ENCODE measurements at regions not wholly inside any gene's neighbourhood (a gene's known extent, or its start where the extent isn't known, plus 50 kb on each side); places are given as distances from the start of the nearest gene placed in this dataset.

DNA sequence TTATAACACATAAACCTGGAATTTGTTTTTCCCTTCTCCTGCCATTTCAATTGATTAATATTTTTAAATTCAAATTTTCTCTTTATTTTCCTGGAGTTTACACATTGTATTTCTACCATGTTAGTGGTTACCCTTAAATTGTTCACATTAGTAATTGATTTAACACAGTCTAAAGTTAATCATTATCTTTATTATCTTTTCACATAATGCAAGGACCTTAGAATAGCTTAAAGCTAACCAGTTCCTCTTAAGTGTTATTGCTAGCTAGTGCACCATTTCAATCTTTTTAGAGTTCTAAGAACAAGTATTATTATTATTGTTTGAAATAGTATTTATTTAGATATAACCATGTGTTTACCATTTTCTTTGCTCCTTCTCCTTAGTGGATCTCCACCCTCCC, 251.2 kb upstream of the FBXL7 start:
- TF ChIP-seq, protein P1, sequence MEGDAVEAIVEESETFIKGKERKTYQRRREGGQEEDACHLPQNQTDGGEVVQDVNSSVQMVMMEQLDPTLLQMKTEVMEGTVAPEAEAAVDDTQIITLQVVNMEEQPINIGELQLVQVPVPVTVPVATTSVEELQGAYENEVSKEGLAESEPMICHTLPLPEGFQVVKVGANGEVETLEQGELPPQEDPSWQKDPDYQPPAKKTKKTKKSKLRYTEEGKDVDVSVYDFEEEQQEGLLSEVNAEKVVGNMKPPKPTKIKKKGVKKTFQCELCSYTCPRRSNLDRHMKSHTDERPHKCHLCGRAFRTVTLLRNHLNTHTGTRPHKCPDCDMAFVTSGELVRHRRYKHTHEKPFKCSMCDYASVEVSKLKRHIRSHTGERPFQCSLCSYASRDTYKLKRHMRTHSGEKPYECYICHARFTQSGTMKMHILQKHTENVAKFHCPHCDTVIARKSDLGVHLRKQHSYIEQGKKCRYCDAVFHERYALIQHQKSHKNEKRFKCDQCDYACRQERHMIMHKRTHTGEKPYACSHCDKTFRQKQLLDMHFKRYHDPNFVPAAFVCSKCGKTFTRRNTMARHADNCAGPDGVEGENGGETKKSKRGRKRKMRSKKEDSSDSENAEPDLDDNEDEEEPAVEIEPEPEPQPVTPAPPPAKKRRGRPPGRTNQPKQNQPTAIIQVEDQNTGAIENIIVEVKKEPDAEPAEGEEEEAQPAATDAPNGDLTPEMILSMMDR (IDR thresholded peaks at IDR 0.05; ENCODE audit: low read depth, low read length) = no peak
- TF ChIP-seq EZH2phosphoT487 (IDR thresholded peaks at IDR 0.05; ENCODE audit: low read depth) = no peak

All from OCI-LY3 (cell line).